Choroid plexus epithelial cell (primary cell): ENCODE measurements at regions not wholly inside any gene's neighbourhood (a gene's known extent, or its start where the extent isn't known, plus 50 kb on each side); places are given as distances from the start of the nearest gene placed in this dataset.
A peak's percentile ranks its signal among the peaks of the same experiment; 100 is the strongest.

Source experiments
- DNase-seq: peaks from one replicate; pipeline ENCODE4 v3.0.0-alpha.2; 2010; ENCODE audit warnings: low read depth
- H3K4me3 ChIP-seq: 2 replicates; pipeline ENCODE4 v1.5.1; 2011; ENCODE audit warnings: low read depth, mild to moderate bottlenecking, control low read depth, low read length, moderate library complexity
- TF ChIP-seq, protein P1 (sequence below): conservative IDR thresholded peaks from 2 replicates; pipeline ENCODE4 v1.5.1; 2011; ENCODE audit warnings: low read depth, mild to moderate bottlenecking, control low read depth, inconsistent platforms, low read length, moderate library complexity

- H3K4me3 ChIP-seq, result no peak overlapping the region
- DNase-seq, result no peak
- TF ChIP-seq, protein P1, sequence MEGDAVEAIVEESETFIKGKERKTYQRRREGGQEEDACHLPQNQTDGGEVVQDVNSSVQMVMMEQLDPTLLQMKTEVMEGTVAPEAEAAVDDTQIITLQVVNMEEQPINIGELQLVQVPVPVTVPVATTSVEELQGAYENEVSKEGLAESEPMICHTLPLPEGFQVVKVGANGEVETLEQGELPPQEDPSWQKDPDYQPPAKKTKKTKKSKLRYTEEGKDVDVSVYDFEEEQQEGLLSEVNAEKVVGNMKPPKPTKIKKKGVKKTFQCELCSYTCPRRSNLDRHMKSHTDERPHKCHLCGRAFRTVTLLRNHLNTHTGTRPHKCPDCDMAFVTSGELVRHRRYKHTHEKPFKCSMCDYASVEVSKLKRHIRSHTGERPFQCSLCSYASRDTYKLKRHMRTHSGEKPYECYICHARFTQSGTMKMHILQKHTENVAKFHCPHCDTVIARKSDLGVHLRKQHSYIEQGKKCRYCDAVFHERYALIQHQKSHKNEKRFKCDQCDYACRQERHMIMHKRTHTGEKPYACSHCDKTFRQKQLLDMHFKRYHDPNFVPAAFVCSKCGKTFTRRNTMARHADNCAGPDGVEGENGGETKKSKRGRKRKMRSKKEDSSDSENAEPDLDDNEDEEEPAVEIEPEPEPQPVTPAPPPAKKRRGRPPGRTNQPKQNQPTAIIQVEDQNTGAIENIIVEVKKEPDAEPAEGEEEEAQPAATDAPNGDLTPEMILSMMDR, result no peak
These were observed 122.4 kb upstream of the NMUR2 start for GRCh38 chr5:152527358-152528052.

- no peak overlapping the region for H3K4me3 ChIP-seq
- DNase-seq, result no peak
- TF ChIP-seq, protein P1, result no peak
These were observed 124.4 kb upstream of the NMUR2 start for GRCh38 chr5:152529440-152529839.

DNA sequence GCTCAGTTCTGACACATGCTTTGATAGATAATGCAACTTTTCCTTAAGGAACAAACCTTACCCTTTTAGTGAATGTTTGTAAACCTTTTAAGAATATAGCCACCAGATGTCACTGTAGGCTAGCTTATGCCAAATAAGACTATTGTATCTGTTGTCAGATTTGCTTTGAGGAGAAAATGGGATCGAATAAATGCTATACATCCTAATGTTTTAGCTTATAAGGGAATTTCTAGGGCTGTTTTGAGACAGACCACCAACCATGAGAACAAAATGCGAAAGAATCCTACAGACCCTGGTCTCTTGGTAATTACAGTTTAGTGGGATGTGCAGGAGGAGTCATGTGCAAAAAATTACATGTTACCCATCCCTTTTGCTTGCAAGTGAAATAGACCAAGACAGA is 127.6 kb upstream of the NMUR2 start:
- TF ChIP-seq, protein P1, result peak; percentile 44
- DNase-seq, result peak; percentile 74
- no peak overlapping the region for H3K4me3 ChIP-seq

DNA sequence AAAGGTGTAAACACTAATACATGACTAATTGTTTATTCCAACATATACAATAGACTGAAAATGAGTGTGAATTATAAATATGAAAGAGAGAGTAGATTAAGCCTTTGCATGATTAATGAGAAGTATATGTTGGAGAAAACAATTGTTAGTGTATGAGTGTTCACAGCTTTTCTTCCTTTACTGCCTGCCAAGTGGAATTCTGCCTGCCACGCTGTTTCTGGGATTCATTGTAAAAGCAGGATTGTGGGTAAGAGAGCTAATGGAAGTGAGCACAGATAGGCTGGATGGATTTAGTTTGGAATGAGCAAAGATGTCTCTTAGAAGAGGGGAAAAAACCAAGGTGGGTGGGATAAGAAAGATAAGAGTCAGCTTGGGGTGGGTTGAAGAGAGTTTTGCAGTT is 129.6 kb upstream of the NMUR2 start:
- no peak overlapping the region for H3K4me3 ChIP-seq

GRCh38 chr5:152542741-152543140 is 137.7 kb upstream of the NMUR2 start:
- peak; percentile 1 for DNase-seq
- no peak overlapping the region for H3K4me3 ChIP-seq
- TF ChIP-seq, protein P1, result no peak

More for the DNA sequence above, 129.6 kb upstream of the NMUR2 start:
- TF ChIP-seq, protein P1, result no peak
- no peak for DNase-seq

- no peak for DNase-seq
- TF ChIP-seq, protein P1, result no peak
- H3K4me3 ChIP-seq, result no peak overlapping the region
These were observed 141.4 kb upstream of the NMUR2 start for GRCh38 chr5:152546493-152546892.

DNA sequence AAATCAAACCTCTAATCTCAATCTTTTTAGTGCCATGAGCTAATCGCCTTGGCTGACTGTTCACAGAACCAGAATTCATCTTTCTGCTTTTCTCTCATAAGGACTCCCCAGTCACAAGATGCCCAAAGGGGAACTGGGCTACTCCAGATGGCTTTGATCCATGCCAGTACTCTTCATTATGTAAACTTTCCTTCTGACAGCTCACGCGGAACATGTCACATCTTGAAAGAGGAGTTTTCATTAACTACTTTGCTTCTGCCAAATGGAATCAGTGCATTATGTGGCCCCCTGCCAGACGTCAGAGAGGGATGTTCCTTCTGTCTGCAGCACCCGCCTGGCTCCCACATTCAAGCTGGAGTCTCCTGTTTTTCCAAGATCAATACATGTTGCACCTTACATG is 142.1 kb upstream of the NMUR2 start:
- TF ChIP-seq, protein P1, result no peak
- DNase-seq, result no peak
- no peak overlapping the region for H3K4me3 ChIP-seq
